Stimulated activated CD4-positive, alpha-beta T cell treated with anti-CD3 and anti-CD28 coated beads, Interleukin-4, amount 100 ng/mL, for 4 hours (primary cell): ENCODE measurements at regions not wholly inside any gene's neighbourhood (a gene's known extent, or its start where the extent isn't known, plus 50 kb on each side); places are given as distances from the start of the nearest gene placed in this dataset.

Experiments
- DNase-seq, 2 experiments: peaks; one replicate each; pipeline ENCODE4 v3.0.0-alpha.2; 2020

DNA sequence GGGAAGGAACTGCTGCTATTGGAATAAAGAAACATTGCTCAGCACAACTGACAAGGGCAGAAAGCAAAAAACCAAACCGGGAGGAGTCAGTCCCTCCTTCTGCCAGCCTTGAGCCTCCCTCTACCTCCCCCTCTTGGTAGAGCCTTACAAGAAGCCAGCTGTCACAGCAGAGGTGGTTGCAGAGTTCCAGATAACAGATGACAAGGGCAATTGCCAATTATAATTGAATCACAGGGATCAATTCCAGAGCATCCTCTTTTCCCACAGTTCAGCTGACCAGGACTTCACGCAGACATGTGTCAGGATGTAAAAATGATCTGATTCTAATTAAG, 548.2 kb upstream of the LRRTM1 start:
- DNase-seq: no peak

DNA sequence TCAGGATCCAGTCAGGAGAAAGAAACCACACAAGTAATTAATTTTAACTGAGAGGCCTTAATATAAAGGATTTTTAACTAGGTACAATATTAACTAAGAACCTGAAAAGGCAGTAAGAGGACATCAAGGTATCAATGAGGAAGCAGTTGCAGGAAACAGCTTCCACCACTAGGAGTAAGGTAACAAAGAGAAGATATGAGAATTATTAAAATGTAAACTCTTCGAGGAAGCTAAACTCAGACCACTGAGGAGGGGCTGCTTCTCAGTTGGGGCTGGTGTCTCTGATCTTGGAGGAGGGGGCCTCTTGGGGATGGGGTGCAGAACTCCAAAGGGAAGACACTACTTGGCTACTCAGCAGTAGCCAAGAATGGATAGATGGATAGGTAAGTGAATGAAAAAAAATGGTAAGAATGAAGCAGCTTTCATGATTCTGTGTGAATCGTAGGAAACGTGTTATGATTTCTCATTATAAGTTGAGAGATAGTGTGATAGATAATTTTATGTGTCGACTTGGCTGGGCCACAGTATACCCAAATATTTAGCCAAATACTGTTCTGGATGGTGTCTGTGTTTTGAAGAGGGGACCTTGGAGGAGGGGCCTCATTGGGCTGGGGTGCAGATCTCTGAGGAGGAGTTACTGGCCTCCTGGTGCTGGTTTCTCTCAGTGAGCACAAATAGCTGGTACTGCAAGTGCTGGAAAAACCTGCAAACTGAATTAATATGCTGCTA, 547.7 kb upstream of the LRRTM1 start:
- DNase-seq: no peak

- no peak for DNase-seq
Observed at GRCh38 chr2:80830891-80831290, 526.3 kb upstream of the LRRTM1 start.

DNA sequence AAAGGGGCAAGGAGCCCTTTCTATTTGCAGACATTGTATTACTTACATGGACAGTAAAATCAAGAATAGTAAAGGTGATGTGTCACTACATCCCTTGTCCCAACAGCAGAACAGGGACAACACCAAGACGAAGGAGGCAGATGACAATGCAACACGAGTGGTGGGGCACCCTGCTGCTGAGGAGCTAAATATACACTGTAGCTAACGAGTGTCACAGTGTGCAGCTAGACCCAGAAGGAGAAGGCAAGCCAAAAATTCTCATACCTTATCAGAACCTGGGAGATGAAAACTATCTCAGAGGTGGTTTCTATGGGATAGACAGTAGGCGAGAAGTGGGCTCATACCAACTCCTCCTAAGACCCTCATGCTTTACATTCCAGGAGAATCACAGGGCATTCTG, 518.4 kb upstream of the LRRTM1 start:
- DNase-seq: no peak

GRCh38 chr2:80815259-80815658, 510.7 kb upstream of the LRRTM1 start:
- no peak for DNase-seq

- no peak for DNase-seq
Observed at GRCh38 chr2:80786584-80786983, 482.0 kb upstream of the LRRTM1 start.

DNA sequence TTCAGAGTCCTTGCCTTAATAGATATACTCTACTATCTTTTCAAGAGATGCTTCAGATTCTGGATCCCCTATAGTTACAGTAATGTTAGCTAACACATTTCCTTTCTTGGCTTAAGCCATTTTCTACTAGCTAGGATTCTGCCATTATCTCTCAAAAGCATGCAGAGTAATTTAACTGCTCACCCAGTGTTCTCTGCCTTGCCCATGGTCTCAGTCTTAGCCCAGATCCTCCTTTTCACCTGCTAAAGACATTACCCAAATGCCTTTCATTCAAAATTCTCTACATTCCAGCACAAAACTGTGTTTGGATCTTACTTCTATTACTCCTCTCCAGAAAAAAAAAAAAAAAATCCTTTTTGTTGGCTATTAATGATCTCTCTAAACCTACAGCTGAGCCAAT, 474.2 kb upstream of the LRRTM1 start:
- no peak for DNase-seq

GRCh38 chr2:80748592-80748991, 444.0 kb upstream of the LRRTM1 start:
- DNase-seq: no peak

GRCh38 chr2:80737047-80737446, 432.5 kb upstream of the LRRTM1 start:
- no peak for DNase-seq

GRCh38 chr2:80725001-80725400, 420.4 kb upstream of the LRRTM1 start:
- no peak for DNase-seq

GRCh38 chr2:80722803-80723202, 418.3 kb upstream of the LRRTM1 start:
- DNase-seq: no peak

- DNase-seq: no peak
Observed at GRCh38 chr2:80719607-80720006, 415.1 kb upstream of the LRRTM1 start.

- no peak for DNase-seq
Observed at GRCh38 chr2:80715433-80715832, 410.9 kb upstream of the LRRTM1 start.

- DNase-seq: no peak
Observed at GRCh38 chr2:80711915-80712314, 407.4 kb upstream of the LRRTM1 start.

DNA sequence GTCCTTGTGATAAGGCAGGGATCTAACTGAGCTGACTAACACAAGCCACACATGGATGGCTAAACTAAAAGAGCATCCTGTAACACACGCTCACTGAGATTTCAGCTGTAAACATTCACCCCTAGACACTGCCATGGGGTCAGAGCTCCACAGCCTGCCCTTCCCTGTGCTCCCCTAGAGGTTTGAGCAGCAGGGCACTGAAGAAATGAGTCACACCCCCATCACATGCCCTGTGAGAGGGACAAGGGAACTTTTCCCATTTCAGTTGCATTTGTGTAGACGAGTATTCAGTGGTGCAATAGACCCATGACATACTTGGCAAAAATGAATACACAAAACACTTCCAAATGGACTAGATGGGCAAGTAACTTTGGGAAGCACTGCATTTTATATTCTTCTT, 402.4 kb upstream of the LRRTM1 start:
- no peak for DNase-seq

GRCh38 chr2:80706541-80706940, 402.0 kb upstream of the LRRTM1 start:
- no peak for DNase-seq

- DNase-seq: no peak
Observed at GRCh38 chr2:80703532-80703931, 399.0 kb upstream of the LRRTM1 start.

DNA sequence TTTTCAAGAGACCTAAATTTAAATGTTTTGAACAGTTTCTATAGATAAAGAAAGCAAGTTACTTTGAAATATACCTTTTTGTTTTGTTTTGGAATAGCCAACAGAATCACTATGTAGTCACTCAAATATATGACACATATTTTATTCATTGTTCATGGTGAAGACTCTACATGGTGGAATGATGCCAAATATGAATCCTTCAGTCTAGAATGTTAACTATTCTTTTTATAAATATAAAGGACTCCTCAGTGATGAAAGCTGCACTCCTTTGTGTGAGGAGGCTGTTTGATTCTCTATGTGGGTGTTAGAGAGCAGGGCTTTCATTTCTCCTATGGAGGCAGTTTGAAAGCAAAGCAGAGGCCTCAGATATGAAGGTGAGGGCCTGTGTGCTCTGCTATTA, 396.4 kb upstream of the LRRTM1 start:
- no peak for DNase-seq
